NCI-H146 treated with DMSO at 0.1 percent for 48 hours (cell line): ENCODE measurements at regions not wholly inside any gene's neighbourhood (a gene's known extent, or its start where the extent isn't known, plus 50 kb on each side); places are given as distances from the start of the nearest gene placed in this dataset.
"Not testable (repeated sequence)": the region's sequence is repeated elsewhere in the genome, so short reads cannot be mapped to it uniquely, and the experiment has no call there.

Source experiments
- DNase-seq: peaks from one replicate; lab custom pipeline; 2025; ENCODE audit not compliant: unreplicated experiment; lab: John Stamatoyannopoulos, UW

GRCh38 chr3:43838009-43838758, 147.4 kb downstream of the ABHD5 start:
- DNase-seq = no peak

DNA sequence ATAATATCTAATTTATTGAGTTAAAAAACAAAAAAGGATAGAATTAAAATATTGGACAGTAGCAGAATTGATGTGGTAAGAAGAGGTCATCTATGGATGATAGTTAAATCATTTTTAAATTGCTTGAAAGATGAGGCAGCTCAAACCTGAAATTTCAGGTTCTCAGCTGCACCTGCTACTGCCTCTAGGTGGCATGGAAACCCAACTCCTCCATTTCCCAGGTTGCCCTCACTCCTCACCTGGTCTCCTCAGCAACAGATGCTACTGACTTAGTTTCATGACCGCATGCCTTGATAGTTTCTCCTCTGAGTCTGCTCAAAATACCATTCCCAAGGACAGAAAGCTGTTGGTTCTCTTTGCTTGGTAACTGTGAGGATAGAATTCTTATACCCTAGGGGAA, 148.1 kb downstream of the ABHD5 start:
- no peak for DNase-seq

DNA sequence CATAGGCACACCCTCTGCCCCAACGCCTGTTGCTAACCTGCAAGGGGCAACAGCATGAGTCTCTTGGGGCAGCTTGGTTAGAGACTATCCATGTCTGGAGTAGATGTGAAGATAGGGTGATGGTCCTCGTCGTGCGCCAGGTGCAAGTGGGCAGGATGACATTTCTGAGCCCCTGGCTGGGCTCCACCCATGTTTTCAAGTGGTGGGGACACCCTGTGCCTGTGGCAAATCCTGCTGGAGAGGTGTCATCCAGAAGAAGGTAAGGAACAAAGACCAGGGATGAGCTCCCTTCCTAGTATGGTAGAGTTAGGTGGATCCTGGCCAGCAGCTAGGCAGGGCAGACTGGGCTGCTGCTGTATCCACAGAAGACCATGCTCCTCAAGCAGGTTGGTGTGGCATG, 152.6 kb downstream of the ABHD5 start:
- DNase-seq = no peak

DNA sequence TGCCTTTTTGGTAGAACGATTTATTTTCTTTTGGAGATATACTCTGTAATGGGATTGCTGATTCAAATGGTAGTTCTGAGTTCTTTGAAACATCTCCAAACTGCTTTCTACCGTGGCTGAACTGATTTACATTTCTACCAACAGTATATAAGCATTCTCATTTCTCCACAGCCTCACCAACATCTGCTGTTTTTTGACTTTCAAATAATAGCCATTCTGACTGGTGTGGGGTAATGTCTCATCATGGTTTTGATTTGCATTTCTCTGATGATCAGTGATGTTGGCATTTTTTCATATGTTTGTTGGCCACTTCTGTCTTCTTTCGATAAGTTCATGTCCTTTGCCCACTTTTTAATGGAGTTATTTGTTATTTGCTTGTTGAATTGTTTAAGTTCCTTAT, 154.0 kb downstream of the ABHD5 start:
- no peak for DNase-seq

- not testable (repeated sequence) for DNase-seq
These were observed 154.8 kb downstream of the ABHD5 start for GRCh38 chr3:43845553-43845952.

- no peak for DNase-seq
These were observed 161.3 kb downstream of the ABHD5 start for GRCh38 chr3:43852066-43852465.

GRCh38 chr3:43854283-43854682, 163.5 kb downstream of the ABHD5 start:
- DNase-seq = no peak

- no peak for DNase-seq
These were observed 164.2 kb downstream of the ABHD5 start for GRCh38 chr3:43854916-43855315.

DNA sequence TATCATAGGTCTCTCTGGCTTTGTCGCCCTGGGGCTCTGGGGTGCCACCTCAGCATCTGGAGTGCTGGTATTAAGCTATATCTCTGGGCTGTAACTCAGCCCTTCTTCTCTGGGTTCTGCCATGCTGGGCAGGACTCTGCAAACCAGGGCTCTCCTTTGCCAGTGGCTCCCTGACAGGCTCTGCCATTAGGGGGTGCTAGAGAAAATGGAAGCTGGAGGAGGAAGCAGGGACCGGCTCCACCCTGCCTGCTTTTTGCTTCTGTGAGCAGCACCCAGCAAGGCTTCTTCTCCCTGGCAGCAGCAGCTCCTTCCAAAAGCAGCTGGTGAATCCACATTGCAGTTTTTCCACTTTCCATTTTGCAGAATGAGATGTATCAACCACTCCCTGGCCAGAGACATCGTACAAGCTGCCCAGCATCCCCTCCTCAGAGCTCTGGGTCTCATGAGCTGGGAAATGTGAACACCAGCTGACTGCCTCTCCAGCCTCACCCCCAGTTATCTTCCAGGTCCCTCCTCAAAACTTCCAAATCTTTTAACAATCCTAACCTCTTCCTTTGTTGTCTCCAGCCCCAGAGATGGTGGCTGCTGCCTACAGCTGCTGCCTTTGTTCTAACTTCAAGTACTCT, 165.0 kb downstream of the ABHD5 start:
- DNase-seq = peak; percentile 1

DNA sequence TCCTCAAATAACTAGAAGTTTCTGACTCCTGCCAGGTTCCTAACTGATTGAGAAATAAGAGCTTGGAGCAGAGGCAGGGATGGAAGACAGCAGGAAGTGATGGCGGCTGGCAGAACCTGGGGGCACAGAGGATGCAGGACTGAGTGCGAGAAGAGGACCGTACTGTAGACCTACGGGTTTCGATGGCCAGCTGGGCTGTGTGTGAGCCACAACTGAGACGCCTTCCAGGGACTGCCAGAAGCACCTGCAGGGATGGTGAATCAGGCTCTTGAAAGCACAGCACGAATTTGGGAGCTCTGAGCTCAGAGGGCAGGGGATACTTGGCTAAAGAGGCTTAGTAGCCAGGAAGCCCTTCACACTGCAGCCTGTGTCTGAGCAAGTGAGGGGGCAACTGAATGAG, 165.6 kb downstream of the ABHD5 start:
- DNase-seq = no peak

DNA sequence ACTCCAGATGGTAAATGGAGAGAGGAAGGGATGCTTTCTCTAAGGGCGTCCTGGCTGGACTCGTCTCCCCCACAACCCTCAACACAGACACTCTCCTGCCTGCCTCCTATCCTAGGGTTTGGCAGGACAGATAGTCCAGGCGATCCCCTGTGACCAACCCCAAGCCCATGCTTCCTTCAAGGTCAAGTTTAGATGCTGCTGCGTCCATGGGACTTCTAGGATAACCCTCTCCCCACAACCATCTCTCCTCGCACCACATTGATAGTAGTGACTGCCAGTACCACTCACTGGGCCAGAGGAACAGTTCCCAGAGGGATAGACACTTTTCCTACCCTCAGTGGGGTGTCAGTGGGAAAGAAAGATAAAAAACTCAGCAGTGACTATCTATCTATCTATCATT, 166.0 kb downstream of the ABHD5 start:
- no peak for DNase-seq

DNA sequence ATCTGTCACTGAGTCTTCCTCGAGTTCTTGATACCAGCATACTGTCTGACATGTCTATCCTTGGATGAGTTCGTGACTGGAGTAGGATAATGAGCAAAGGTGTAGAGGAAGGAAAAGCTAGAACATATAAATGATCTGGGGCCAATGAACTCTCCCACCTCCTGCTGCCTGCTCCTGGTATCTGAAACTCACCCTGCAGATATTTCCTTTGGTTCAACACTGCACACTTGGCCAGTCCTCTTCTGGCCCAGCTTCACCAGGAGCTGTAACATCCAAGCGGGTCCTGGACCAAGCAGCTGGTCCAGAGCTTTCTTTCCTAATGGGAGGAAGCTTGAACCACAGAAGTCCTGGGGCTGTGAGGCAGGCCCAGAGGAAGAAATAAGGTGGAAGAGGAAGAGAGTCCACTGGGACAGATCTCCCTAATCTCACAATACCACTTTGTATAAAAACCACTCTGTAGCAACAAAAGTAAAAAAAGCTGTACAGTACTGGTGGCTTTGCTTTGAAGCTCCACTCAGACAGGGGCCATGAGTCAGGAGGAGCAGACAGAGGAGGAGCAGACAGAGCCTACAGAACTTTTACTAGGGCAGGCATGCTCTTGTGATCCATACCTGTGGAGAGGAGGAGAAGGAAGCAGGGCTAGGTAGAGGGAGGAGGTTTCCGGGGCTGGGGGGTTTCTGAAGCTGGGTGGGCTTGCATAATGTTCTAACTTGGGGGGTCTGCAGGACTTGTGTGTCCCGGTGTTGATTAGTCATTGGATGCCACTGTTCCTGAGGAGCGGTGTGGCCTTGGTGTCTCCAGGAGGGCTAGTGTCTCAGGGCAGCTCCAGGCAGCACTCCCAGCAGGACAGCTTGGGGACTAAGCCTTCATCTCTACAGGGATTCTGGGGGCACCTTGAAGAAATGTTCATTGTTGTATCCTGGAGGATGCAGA, 166.9 kb downstream of the ABHD5 start:
- no peak for DNase-seq

- no peak for DNase-seq
These were observed 167.6 kb downstream of the ABHD5 start for GRCh38 chr3:43858294-43858701.

GRCh38 chr3:43859766-43860165, 169.0 kb downstream of the ABHD5 start:
- no peak for DNase-seq

DNA sequence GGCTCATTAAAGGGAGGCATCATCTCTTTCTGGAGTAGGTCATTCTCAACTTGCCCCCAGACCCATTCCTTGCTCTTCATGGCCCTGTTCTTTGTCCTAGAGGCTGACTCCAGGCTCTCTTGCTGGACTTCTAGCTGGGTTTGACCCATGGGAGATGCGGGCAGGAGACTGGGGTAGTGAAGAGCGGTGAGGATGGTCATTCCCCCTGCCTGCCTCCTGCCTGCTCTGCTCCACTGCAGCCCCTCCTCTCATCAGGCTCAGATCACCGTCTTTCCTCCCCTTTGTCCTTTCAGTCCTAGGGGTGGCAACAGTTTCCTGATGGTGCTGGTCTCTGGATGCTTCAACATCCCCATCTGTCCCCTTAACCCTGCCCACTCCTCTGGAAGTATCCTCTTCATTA, 170.9 kb downstream of the ABHD5 start:
- no peak for DNase-seq

GRCh38 chr3:43862470-43862869, 171.7 kb downstream of the ABHD5 start:
- DNase-seq = no peak

- no peak for DNase-seq
These were observed 172.5 kb downstream of the ABHD5 start for GRCh38 chr3:43862992-43863805.

DNA sequence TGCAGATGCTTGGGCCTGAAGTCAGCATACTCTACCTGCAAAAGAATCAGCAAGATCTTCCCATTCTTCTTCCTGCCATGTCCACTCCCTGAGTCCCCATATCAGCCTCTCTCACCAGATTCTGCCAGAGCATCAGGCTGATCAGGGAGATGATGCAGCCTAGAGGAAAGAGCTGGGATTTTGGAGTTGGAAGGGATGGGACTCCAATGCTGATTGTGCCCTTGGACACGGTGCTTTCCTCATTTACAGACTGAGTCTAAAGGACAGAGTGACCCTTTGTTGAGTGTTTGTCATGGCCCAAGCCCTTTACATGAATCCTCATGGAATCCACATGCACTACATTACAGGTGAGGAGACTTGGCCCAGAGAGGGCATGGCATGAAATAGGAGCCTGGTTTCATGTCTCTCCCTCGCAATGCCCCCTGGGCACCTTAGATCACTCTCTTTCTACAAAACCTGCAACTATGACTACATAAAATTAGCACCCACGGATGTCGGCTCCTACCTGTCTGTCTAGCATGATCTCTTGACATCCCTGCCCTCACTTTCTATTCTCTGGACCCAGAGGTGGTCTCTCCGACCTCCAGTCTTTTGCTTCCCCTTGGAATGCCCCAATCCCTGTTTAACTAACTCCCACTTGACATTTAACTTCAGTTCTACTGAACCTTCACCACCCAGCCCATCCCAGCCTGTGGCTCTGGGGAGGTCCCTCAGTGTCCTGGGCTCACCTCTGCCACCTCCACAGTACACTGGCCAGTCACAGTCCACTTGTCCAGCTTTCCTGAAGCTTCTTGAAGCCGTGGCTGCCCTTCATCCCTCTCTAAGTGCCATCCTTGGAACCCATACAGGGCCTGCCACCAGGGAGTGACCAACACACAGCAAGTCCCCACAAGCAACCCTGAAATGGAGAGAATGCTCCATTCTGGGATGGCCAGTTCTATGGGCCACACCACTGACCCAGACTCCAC, 173.5 kb downstream of the ABHD5 start:
- DNase-seq = no peak

DNA sequence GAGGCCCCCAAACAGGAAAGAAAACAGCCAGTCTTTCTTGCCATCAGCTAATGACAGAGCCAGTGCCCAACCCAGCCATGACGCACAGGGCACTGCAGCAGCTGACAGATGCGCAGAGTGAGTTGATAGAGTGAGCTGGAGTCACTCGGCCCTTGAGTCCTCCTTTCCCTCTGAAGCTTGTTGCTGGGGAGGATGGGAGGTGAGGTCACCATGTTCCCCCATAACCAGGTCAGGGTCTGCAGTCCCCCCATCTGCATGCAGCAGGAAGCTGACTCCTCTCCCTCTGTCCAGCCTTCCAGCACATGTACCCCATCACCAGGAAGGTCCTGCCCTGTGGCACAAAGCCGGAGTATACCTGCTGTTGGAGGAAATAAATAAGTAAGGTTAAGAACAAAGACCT, 174.6 kb downstream of the ABHD5 start:
- DNase-seq = no peak
